CD4-positive, alpha-beta T cell (primary cell): ENCODE measurements at regions not wholly inside any gene's neighbourhood (a gene's known extent, or its start where the extent isn't known, plus 50 kb on each side); places are given as distances from the start of the nearest gene placed in this dataset.

Experiments
- ATAC-seq: fragments of 200-7000 bp; cut with Tn5 transposase; one replicate; pipeline ENCODE4 v1.10.0; 2022; ENCODE audit warnings: mild to moderate bottlenecking; ENCODE audit not compliant: poor library complexity
- CTCF ChIA-PET: fragments of 350-600 bp; sonication (Branson Sonifier 250); formaldehyde crosslinking; loops from one replicate; lab custom pipeline; 2021; ENCODE audit warnings: antibody characterized with exemption, inconsistent platforms; lab: Charles Lee
- POLR2A ChIA-PET: fragments of 350-600 bp; sonication (Branson Sonifier 250); formaldehyde crosslinking; loops from one replicate; lab custom pipeline; 2021; ENCODE audit warnings: antibody characterized with exemption, inconsistent platforms; lab: Charles Lee
- DNase-seq, 14 experiments: peaks; one replicate each; pipeline ENCODE4 v3.0.0-alpha.2; 2013 to 2020; ENCODE audit warnings: mixed read lengths in 2 of 14
- H3K27ac ChIP-seq, 2 donors: one replicate each; pipeline versions ENCODE4 v1.5.1 to v1.7.0; 2013; ENCODE audit warnings: low read length in 2 of 2, low read depth in 1 of 2, mild to moderate bottlenecking in 1 of 2
- H3K27me3 ChIP-seq, 2 experiments: 1 replicate in 1 of 2; 2 replicates in 1 of 2; pipeline versions ENCODE4 v1.6.1 to v1.7.0; 2013; ENCODE audit warnings: low read length in 2 of 2, control low read depth in 1 of 2, mild to moderate bottlenecking in 1 of 2, moderate library complexity in 1 of 2; ENCODE audit not compliant: insufficient read depth in 2 of 2, control insufficient read depth in 1 of 2
- H3K36me3 ChIP-seq: one replicate; pipeline ENCODE4 v1.6.1; 2013; ENCODE audit warnings: low read length, control low read depth; ENCODE audit not compliant: insufficient read depth
- H3K4me1 ChIP-seq: one replicate; pipeline ENCODE4 v1.6.1; 2013; ENCODE audit warnings: low read length, control low read depth; ENCODE audit not compliant: insufficient read depth
- H3K4me3 ChIP-seq: one replicate; pipeline ENCODE4 v1.5.1; 2013; ENCODE audit warnings: mild to moderate bottlenecking, low read length, moderate library complexity
- H3K9me3 ChIP-seq, 2 experiments: 1 replicate in 1 of 2; 2 replicates in 1 of 2; pipeline versions ENCODE4 v1.6.1 to v1.7.0; 2013; ENCODE audit warnings: low read length in 2 of 2, mild to moderate bottlenecking in 2 of 2, control low read depth in 1 of 2, moderate library complexity in 1 of 2; ENCODE audit not compliant: control insufficient read depth in 1 of 2, insufficient read depth in 1 of 2
- H3K27ac Mint-ChIP-seq: one replicate; pipeline ENCODE4 v1.8.0; 2020; ENCODE audit warnings: mixed read lengths
- H3K27me3 Mint-ChIP-seq: one replicate; pipeline ENCODE4 v1.8.0; 2021; ENCODE audit warnings: mixed read lengths
- H3K36me3 Mint-ChIP-seq: one replicate; pipeline ENCODE4 v1.8.0; 2021; ENCODE audit warnings: low read depth, mixed read lengths
- H3K4me1 Mint-ChIP-seq: one replicate; pipeline ENCODE4 v1.8.0; 2021; ENCODE audit warnings: low read depth, mixed read lengths
- H3K4me3 Mint-ChIP-seq: one replicate; pipeline ENCODE4 v1.8.0; 2020; ENCODE audit warnings: mild to moderate bottlenecking, mixed read lengths
- H3K9me3 Mint-ChIP-seq: one replicate; pipeline ENCODE4 v1.8.0; 2020; ENCODE audit warnings: mixed read lengths
- CTCF ChIP-seq: fragments of 200-600 bp; IDR thresholded peaks from one replicate; pipeline ENCODE4 v1.8.0; 2022; ENCODE audit warnings: antibody characterized with exemption, mild to moderate bottlenecking
- intact Hi-C, 2 experiments: fragments of 100-400 bp; cut with DNase I in 1 of 2; cut with micrococcal nuclease in 1 of 2; formaldehyde crosslinking; loops; one replicate each; pipeline versions ENCODE4 v1.15.1 to v1.9.0; 2023 to 2025; cut with DNase I, micrococcal nuclease

- peaks cover 37% of the 10 kb centered on the region for H3K27me3 Mint-ChIP-seq
- ATAC-seq = no peak
- ChIA-PET POLR2A (no interaction called here), CTCF (no interaction called here)
- H3K27me3 ChIP-seq = peaks cover 14 to 16% of the 10 kb centered on the region in 2 experiments
- H3K27ac ChIP-seq = no peak overlapping the region
- DNase-seq = no peak
- no peaks in the 10 kb centered on the region for H3K36me3 Mint-ChIP-seq
- peaks cover 0 to under 1% of the 10 kb centered on the region in 2 experiments for H3K9me3 ChIP-seq
- H3K9me3 Mint-ChIP-seq = no peaks in the 10 kb centered on the region
- intact Hi-C loops = no loop called here
- no peak for TF ChIP-seq CTCF
- H3K36me3 ChIP-seq = no peaks in the 10 kb centered on the region
- H3K4me3 Mint-ChIP-seq = no peak overlapping the region
- H3K4me3 ChIP-seq = no peak overlapping the region
- no peaks in the 10 kb centered on the region for H3K4me1 Mint-ChIP-seq
- H3K4me1 ChIP-seq = no peaks in the 10 kb centered on the region
- no peak overlapping the region for H3K27ac Mint-ChIP-seq
These were observed 151.3 kb upstream of the FAM20C start for GRCh38 chr7:40799-41750.

GRCh38 chr7:41917-42565 lies 150.3 kb upstream of the FAM20C start:
- Histone ChIP-seq H3K27ac (no peak overlapping the region), H3K4me3 (no peak overlapping the region), H3K36me3 (no peaks in the 10 kb centered on the region), H3K4me1 (no peaks in the 10 kb centered on the region), H3K27me3 (peaks cover 14 to 22% of the 10 kb centered on the region in 2 experiments), H3K9me3 (peaks cover 0 to 10% of the 10 kb centered on the region in 2 experiments)
- Mint-ChIP-seq H3K27me3 (peaks cover 43% of the 10 kb centered on the region), H3K36me3 (no peaks in the 10 kb centered on the region), H3K27ac (no peak overlapping the region), H3K4me3 (no peak overlapping the region), H3K4me1 (no peaks in the 10 kb centered on the region), H3K9me3 (no peaks in the 10 kb centered on the region)
- ChIA-PET CTCF (no interaction called here), POLR2A (no interaction called here)
- DNase-seq = no peak
- intact Hi-C loops = no loop called here
- TF ChIP-seq CTCF = no peak
- ATAC-seq = no peak

GRCh38 chr7:43791-44540 lies 148.4 kb upstream of the FAM20C start:
- peaks cover 14 to 22% of the 10 kb centered on the region in 2 experiments for H3K27me3 ChIP-seq
- H3K4me1 ChIP-seq = no peaks in the 10 kb centered on the region
- DNase-seq (no peak), ATAC-seq (no peak)
- H3K36me3 Mint-ChIP-seq = no peaks in the 10 kb centered on the region
- POLR2A ChIA-PET = no interaction called here
- H3K4me3 ChIP-seq = no peak overlapping the region
- CTCF ChIA-PET = no interaction called here
- no peaks in the 10 kb centered on the region for H3K4me1 Mint-ChIP-seq
- no peaks in the 10 kb centered on the region for H3K36me3 ChIP-seq
- H3K27ac ChIP-seq = no peak overlapping the region
- peaks cover 0 to 10% of the 10 kb centered on the region in 2 experiments for H3K9me3 ChIP-seq
- H3K9me3 Mint-ChIP-seq = no peaks in the 10 kb centered on the region
- peaks cover 45% of the 10 kb centered on the region for H3K27me3 Mint-ChIP-seq
- intact Hi-C loops = no loop called here
- no peak overlapping the region for H3K27ac Mint-ChIP-seq
- TF ChIP-seq CTCF = no peak
- no peak overlapping the region for H3K4me3 Mint-ChIP-seq
